Neural cell (in vitro differentiated cells): ENCODE measurements at regions not wholly inside any gene's neighbourhood (a gene's known extent, or its start where the extent isn't known, plus 50 kb on each side); places are given as distances from the start of the nearest gene placed in this dataset.

Experiments
- H2AFZ ChIP-seq: fragments of 200-600, 300-800 bp; sonication (generic), shearing (Covaris generic); 2 replicates; pipeline ENCODE4 v1.6.0; 2014; ENCODE audit warnings: low read depth, mild to moderate bottlenecking, antibody characterized with exemption, low read length, moderate library complexity
- H3F3A ChIP-seq: fragments of 200-600 bp; shearing (Covaris generic); 2 replicates; pipeline ENCODE4 v1.6.1; 2016; ENCODE audit warnings: mild to moderate bottlenecking, moderate library complexity, mixed read lengths, antibody characterized with exemption, low read length; ENCODE audit not compliant: insufficient read depth, poor library complexity, severe bottlenecking
- H3K27ac ChIP-seq: fragments of 200-600, 300-800 bp; sonication (generic), shearing (Covaris generic); 2 replicates; pipeline ENCODE4 v1.5.1; 2014; ENCODE audit warnings: mild to moderate bottlenecking, low read length, moderate library complexity
- H3K27me3 ChIP-seq: fragments of 300-800, 200-600 bp; sonication (generic), shearing (Covaris generic); 2 replicates; pipeline ENCODE4 v1.6.0; 2014; ENCODE audit warnings: mild to moderate bottlenecking, low read depth, low read length, moderate library complexity; ENCODE audit not compliant: insufficient read depth
- H3K36me3 ChIP-seq: fragments of 300-800, 200-600 bp; sonication (generic), shearing (Covaris generic); 2 replicates; pipeline ENCODE4 v1.5.1; 2014; ENCODE audit warnings: mild to moderate bottlenecking, antibody characterized with exemption, low read length, moderate library complexity; ENCODE audit not compliant: insufficient read depth
- H3K4me2 ChIP-seq: fragments of 300-800, 200-600 bp; sonication (generic), shearing (Covaris generic); 2 replicates; pipeline ENCODE4 v1.6.0; 2014; ENCODE audit warnings: mild to moderate bottlenecking, low read length
- H3K4me3 ChIP-seq: fragments of 300-800, 200-600 bp; sonication (generic), shearing (Covaris generic); 2 replicates; pipeline ENCODE4 v1.5.1; 2014; ENCODE audit warnings: mild to moderate bottlenecking, low read length, moderate library complexity
- H3K79me2 ChIP-seq: fragments of 200-600 bp; shearing (Covaris generic); replicated peaks from 2 replicates; pipeline ENCODE4 v1.6.0; 2014; ENCODE audit warnings: mild to moderate bottlenecking, low read length, moderate library complexity; ENCODE audit not compliant: insufficient read depth
- H3K9ac ChIP-seq: fragments of 300-800, 200-600 bp; sonication (generic), shearing (Covaris generic); 2 replicates; pipeline ENCODE4 v1.6.1; 2016; ENCODE audit warnings: mild to moderate bottlenecking, low read length, mixed read lengths
- H3K9me2 ChIP-seq: fragments of 200-600 bp; shearing (Covaris generic); 2 replicates; pipeline ENCODE4 v1.6.1; 2016; ENCODE audit warnings: mild to moderate bottlenecking, low read length, mixed read lengths; ENCODE audit not compliant: insufficient read depth
- H3K9me3 ChIP-seq: fragments of 200-600, 300-800 bp; sonication (generic), shearing (Covaris generic); 2 replicates; pipeline ENCODE4 v1.6.1; 2016; ENCODE audit warnings: mild to moderate bottlenecking, mixed run types, low read length, moderate library complexity, mixed read lengths
- H4K20me1 ChIP-seq: fragments of 200-600 bp; shearing (Covaris generic); 2 replicates; pipeline ENCODE4 v1.6.1; 2016; ENCODE audit warnings: mild to moderate bottlenecking, mixed run types; ENCODE audit not compliant: insufficient read depth
- EP300 ChIP-seq: fragments of 450-650 bp; conservative IDR thresholded peaks from 2 replicates; pipeline ENCODE4 v1.6.1; 2014; ENCODE audit warnings: antibody characterized with exemption, mild to moderate bottlenecking, moderate library complexity; ENCODE audit not compliant: poor library complexity, severe bottlenecking
- EZH2 ChIP-seq: fragments of 200-600, 300-800 bp; shearing (Covaris generic), sonication (generic); IDR thresholded peaks from 2 replicates; pipeline ENCODE4 v1.6.1; 2014; ENCODE audit warnings: antibody characterized with exemption, low read length, borderline replicate concordance, mild to moderate bottlenecking; ENCODE audit not compliant: insufficient read depth, poor library complexity, severe bottlenecking
- MXI1 ChIP-seq: fragments of 450-650 bp; conservative IDR thresholded peaks from 2 replicates; pipeline ENCODE4 v1.6.1; 2014; ENCODE audit warnings: antibody characterized with exemption, mild to moderate bottlenecking; ENCODE audit not compliant: poor library complexity, severe bottlenecking
- POLR2AphosphoS5 ChIP-seq: IDR thresholded peaks from 2 replicates; pipeline ENCODE4 v1.6.1; 2012
- RAD21 ChIP-seq: fragments of 450-650 bp; conservative IDR thresholded peaks from 2 replicates; pipeline ENCODE4 v1.6.1; 2014; ENCODE audit warnings: antibody characterized with exemption, mild to moderate bottlenecking, moderate library complexity
- SMC3 ChIP-seq: fragments of 450-650 bp; conservative IDR thresholded peaks from 2 replicates; pipeline ENCODE4 v1.6.1; 2014; ENCODE audit warnings: antibody characterized with exemption, mild to moderate bottlenecking, moderate library complexity; ENCODE audit not compliant: poor library complexity
- TAF1 ChIP-seq: IDR thresholded peaks from 2 replicates; pipeline ENCODE4 v1.6.1; 2012; ENCODE audit warnings: low read depth
- TF ChIP-seq, protein P1 (sequence below): IDR thresholded peaks from 2 replicates; pipeline ENCODE4 v1.6.1; 2012; ENCODE audit warnings: borderline replicate concordance
- TF ChIP-seq, protein P2 (sequence below): fragments of 450-650 bp; IDR thresholded peaks from 2 replicates; pipeline ENCODE4 v1.5.1; 2014; ENCODE audit warnings: antibody characterized with exemption, mild to moderate bottlenecking, moderate library complexity; ENCODE audit not compliant: poor library complexity, severe bottlenecking

DNA sequence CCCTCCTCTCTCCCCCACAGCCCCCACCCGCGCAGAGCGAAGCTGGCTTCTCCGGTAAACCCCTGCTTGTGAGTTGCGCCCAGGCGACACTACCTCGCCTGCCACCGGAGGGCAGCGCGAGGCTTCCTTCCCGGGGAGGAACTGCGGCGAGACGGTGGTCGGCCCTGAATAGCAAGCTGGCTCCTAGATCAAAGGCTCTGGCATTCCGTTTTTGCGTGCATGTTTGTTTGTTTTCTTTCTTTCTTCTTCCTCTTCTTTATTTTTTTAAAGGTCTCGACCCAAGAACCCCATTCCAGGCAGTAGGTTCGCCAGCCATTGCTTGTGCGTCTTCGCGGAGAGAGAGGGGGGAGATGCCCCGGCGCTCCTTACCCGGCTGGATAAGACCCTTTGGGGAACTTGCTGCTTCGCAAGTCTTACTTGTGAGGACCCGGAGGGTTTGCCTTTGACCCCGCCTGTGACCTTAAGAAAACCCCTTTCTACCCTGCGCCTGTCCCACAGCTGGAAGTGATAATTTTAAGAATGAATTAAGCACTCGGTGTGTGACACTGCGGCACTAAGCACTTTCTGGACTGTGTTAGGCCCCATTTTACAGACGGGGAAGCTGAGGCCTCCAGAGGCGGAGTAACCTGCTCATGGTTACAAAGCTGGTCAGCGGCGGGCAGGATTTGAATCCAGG lies 92.7 kb upstream of the SIRPA start:
- Histone ChIP-seq H3K4me2 (peak overlapping the region; percentile 62), H3K9me3 (no peaks in the 10 kb centered on the region), H3K36me3 (no peaks in the 10 kb centered on the region), H3K9ac (peak overlapping the region; percentile 78), H3K9me2 (no peaks in the 10 kb centered on the region), H3K4me3 (peak overlapping the region; percentile 79), H3K27me3 (no peaks in the 10 kb centered on the region), H3K27ac (peak overlapping the region; percentile 66), H3F3A (peaks cover 4% of the 10 kb centered on the region), H2AFZ (peak overlapping the region; percentile 66), H3K79me2 (no peaks in the 10 kb centered on the region), H4K20me1 (no peaks in the 10 kb centered on the region)
- TF ChIP-seq EP300 (no peak), POLR2AphosphoS5 (no peak), SMC3 (peak; percentile 97), MXI1 (peak; percentile 33), TAF1 (no peak), EZH2 (no peak), RAD21 (peak; percentile 95)
- TF ChIP-seq, protein P1, sequence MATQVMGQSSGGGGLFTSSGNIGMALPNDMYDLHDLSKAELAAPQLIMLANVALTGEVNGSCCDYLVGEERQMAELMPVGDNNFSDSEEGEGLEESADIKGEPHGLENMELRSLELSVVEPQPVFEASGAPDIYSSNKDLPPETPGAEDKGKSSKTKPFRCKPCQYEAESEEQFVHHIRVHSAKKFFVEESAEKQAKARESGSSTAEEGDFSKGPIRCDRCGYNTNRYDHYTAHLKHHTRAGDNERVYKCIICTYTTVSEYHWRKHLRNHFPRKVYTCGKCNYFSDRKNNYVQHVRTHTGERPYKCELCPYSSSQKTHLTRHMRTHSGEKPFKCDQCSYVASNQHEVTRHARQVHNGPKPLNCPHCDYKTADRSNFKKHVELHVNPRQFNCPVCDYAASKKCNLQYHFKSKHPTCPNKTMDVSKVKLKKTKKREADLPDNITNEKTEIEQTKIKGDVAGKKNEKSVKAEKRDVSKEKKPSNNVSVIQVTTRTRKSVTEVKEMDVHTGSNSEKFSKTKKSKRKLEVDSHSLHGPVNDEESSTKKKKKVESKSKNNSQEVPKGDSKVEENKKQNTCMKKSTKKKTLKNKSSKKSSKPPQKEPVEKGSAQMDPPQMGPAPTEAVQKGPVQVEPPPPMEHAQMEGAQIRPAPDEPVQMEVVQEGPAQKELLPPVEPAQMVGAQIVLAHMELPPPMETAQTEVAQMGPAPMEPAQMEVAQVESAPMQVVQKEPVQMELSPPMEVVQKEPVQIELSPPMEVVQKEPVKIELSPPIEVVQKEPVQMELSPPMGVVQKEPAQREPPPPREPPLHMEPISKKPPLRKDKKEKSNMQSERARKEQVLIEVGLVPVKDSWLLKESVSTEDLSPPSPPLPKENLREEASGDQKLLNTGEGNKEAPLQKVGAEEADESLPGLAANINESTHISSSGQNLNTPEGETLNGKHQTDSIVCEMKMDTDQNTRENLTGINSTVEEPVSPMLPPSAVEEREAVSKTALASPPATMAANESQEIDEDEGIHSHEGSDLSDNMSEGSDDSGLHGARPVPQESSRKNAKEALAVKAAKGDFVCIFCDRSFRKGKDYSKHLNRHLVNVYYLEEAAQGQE = peak; percentile 11
- TF ChIP-seq, protein P2, sequence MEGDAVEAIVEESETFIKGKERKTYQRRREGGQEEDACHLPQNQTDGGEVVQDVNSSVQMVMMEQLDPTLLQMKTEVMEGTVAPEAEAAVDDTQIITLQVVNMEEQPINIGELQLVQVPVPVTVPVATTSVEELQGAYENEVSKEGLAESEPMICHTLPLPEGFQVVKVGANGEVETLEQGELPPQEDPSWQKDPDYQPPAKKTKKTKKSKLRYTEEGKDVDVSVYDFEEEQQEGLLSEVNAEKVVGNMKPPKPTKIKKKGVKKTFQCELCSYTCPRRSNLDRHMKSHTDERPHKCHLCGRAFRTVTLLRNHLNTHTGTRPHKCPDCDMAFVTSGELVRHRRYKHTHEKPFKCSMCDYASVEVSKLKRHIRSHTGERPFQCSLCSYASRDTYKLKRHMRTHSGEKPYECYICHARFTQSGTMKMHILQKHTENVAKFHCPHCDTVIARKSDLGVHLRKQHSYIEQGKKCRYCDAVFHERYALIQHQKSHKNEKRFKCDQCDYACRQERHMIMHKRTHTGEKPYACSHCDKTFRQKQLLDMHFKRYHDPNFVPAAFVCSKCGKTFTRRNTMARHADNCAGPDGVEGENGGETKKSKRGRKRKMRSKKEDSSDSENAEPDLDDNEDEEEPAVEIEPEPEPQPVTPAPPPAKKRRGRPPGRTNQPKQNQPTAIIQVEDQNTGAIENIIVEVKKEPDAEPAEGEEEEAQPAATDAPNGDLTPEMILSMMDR = peak; percentile 90

DNA sequence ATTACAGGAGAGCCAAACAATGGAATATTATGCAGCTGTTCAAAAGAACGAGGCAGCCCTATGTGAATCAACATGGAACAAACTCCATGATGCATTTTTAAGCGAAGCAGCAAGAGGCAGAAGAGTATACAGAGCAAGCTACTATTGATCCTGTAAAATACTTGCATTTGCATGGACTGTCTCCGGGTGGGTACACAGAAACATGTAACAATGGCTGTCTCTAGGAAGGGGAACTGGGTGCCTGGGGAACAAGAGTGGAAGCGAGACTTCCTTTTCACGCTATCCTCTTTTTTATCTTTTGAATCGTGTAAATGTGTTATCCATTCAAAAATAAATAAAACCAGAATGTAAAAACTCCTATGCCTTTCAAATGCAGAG lies 93.3 kb upstream of the SIRPA start:
- Histone ChIP-seq H3K9ac (peak overlapping the region; percentile 3), H4K20me1 (no peaks in the 10 kb centered on the region), H3K4me3 (peak overlapping the region; percentile 79), H3K4me2 (no peak overlapping the region), H3K9me3 (no peaks in the 10 kb centered on the region), H3K9me2 (no peaks in the 10 kb centered on the region), H3K36me3 (no peaks in the 10 kb centered on the region), H2AFZ (no peak overlapping the region), H3K79me2 (no peaks in the 10 kb centered on the region), H3K27ac (no peak overlapping the region), H3F3A (peaks cover 4% of the 10 kb centered on the region), H3K27me3 (no peaks in the 10 kb centered on the region)
- TF ChIP-seq EP300 (no peak), SMC3 (no peak), TAF1 (no peak), MXI1 (no peak), EZH2 (no peak)
- TF ChIP-seq, protein P1 = no peak
